HepG2 (cell line): ENCODE measurements at regions not wholly inside any gene's neighbourhood (a gene's known extent, or its start where the extent isn't known, plus 50 kb on each side); places are given as distances from the start of the nearest gene placed in this dataset.

Source experiments
- ATAC-seq: fragments of 200-7000 bp; cut with Tn5 transposase; 3 replicates; pipeline ENCODE4 v1.9.1; 2020; ENCODE audit warnings: mild to moderate bottlenecking, moderate library complexity
- BruUV-seq: library from RNA; stranded (reverse); fragments of 400-500 nt; replicated peaks from 2 replicates; lab custom pipeline; 2021; lab: Mats Ljungman, UMichigan
- CTCF ChIA-PET: fragments of 300-600 bp; formaldehyde crosslinking; extraction: SDS; loops from one replicate; lab custom pipeline; 2021; ENCODE audit warnings: low total read pairs, inconsistent platforms, low intra/inter-chr PET ratio; lab: Yijun Ruan, JAX
- POLR2A ChIA-PET: fragments of 350-600 bp; sonication (Branson Sonifier 250); formaldehyde crosslinking; loops from one replicate; lab custom pipeline; 2020; ENCODE audit warnings: antibody characterized with exemption, inconsistent platforms; lab: Yijun Ruan, JAX
- DNase-seq: peaks from one replicate; pipeline ENCODE4 v3.0.0-alpha.2; 2015; ENCODE audit warnings: low spot score
- FAIRE-seq: peaks from 3 replicates; lab custom pipeline; 2011; peaks lifted over from hg19 to GRCh38; lab: Jason Lieb, UNC
- H2AFZ ChIP-seq: one replicate; pipeline ENCODE4 v1.6.1; 2011; ENCODE audit warnings: low read length, inconsistent platforms
- H3K27ac ChIP-seq: fragments of 300-600 bp; 3 replicates; pipeline ENCODE4 v1.8.0; 2011; ENCODE audit warnings: mixed run types, mild to moderate bottlenecking, mixed read lengths, low read length, inconsistent platforms; ENCODE audit not compliant: insufficient read depth; ENCODE audit errors: extremely low read length
- H3K27me3 ChIP-seq, 2 experiments: fragments of 200-600 bp in 1 of 2; 2 replicates in 1 of 2; 3 replicates in 1 of 2; pipeline versions ENCODE4 v1.6.0 to v1.8.0; 2011; ENCODE audit warnings: low read length in 2 of 2, mild to moderate bottlenecking in 2 of 2, moderate library complexity in 2 of 2, inconsistent platforms in 1 of 2; ENCODE audit not compliant: insufficient read depth in 2 of 2, control insufficient read depth in 1 of 2
- H3K36me3 ChIP-seq, 2 experiments: fragments of 200-600 bp in 1 of 2; replicated peaks in 1 of 2; 2 replicates in 1 of 2; 3 replicates in 1 of 2; pipeline versions ENCODE4 v1.5.1 to v1.8.0; 2011; ENCODE audit warnings: low read length in 2 of 2, inconsistent platforms in 1 of 2; ENCODE audit not compliant: insufficient read depth in 2 of 2, control insufficient read depth in 1 of 2
- H3K4me1 ChIP-seq: 2 replicates; pipeline ENCODE4 v1.5.1; 2012; ENCODE audit warnings: low read length, inconsistent platforms; ENCODE audit not compliant: insufficient read depth
- H3K4me2 ChIP-seq: 2 replicates; pipeline ENCODE4 v1.6.0; 2011; ENCODE audit warnings: low read depth, low read length, inconsistent platforms
- H3K4me3 ChIP-seq, 3 experiments: fragments of 200-600 bp in 1 of 3; sonication (generic), shearing (Covaris generic) in 1 of 3; replicated peaks in 1 of 3; 2 replicates each; pipeline ENCODE4 v1.5.1; 2011 to 2016; ENCODE audit warnings: low read length in 3 of 3, inconsistent platforms in 2 of 3, low read depth in 2 of 3, mild to moderate bottlenecking in 2 of 3, control low read depth in 1 of 3, mixed read lengths in 1 of 3; ENCODE audit not compliant: insufficient read depth in 1 of 3
- H3K79me2 ChIP-seq: one replicate; pipeline ENCODE4 v1.6.1; 2011; ENCODE audit warnings: low read length, inconsistent platforms; ENCODE audit not compliant: insufficient read depth
- H3K9ac ChIP-seq: 2 replicates; pipeline ENCODE4 v1.6.0; 2011; ENCODE audit warnings: mild to moderate bottlenecking, low read depth, low read length, inconsistent platforms; ENCODE audit not compliant: insufficient read depth
- H3K9me3 ChIP-seq: 2 replicates; pipeline ENCODE4 v1.5.1; 2012; ENCODE audit warnings: mild to moderate bottlenecking, low read length
- H4K20me1 ChIP-seq: 2 replicates; pipeline ENCODE4 v1.6.0; 2011; ENCODE audit warnings: inconsistent platforms, mild to moderate bottlenecking, low read length, moderate library complexity; ENCODE audit not compliant: insufficient read depth
- BRF2 ChIP-seq: sonication (generic); formaldehyde crosslinking; IDR thresholded peaks from 2 replicates; pipeline ENCODE4 v1.8.1; 2022; ENCODE audit warnings: mild to moderate bottlenecking, missing genetic modification reagents
- FLYWCH1 ChIP-seq: sonication (generic); formaldehyde crosslinking; IDR thresholded peaks from 2 replicates; pipeline ENCODE4 v1.8.1; 2023; ENCODE audit warnings: mild to moderate bottlenecking, missing genetic modification reagents
- FOSL2 ChIP-seq: sonication (generic); formaldehyde crosslinking; IDR thresholded peaks from 2 replicates; pipeline ENCODE4 v1.4.0; 2020; ENCODE audit warnings: missing genetic modification reagents
- NAIF1 ChIP-seq: sonication (generic); formaldehyde crosslinking; IDR thresholded peaks from 2 replicates; pipeline ENCODE4 v1.5.0; 2020; ENCODE audit warnings: mild to moderate bottlenecking, missing genetic modification reagents, borderline replicate concordance
- POGK ChIP-seq: sonication (generic); formaldehyde crosslinking; conservative IDR thresholded peaks from 2 replicates; pipeline ENCODE4 v1.8.0; 2022; ENCODE audit warnings: mild to moderate bottlenecking, moderate library complexity, missing genetic modification reagents
- REXO4 ChIP-seq: sonication (generic); formaldehyde crosslinking; IDR thresholded peaks from 2 replicates; pipeline ENCODE4 v1.8.0; 2022; ENCODE audit warnings: missing genetic modification reagents, mild to moderate bottlenecking, borderline replicate concordance
- STAG1 ChIP-seq: sonication (generic); formaldehyde crosslinking; IDR thresholded peaks from 2 replicates; pipeline ENCODE4 v1.4.0; 2020; ENCODE audit warnings: missing genetic modification reagents
- THAP7 ChIP-seq: sonication (generic); formaldehyde crosslinking; IDR thresholded peaks from 2 replicates; pipeline ENCODE4 v1.8.1; 2023; ENCODE audit warnings: mild to moderate bottlenecking, missing genetic modification reagents
- WGBS: methylation state at CpG from one replicate; pipeline ENCODE4 v1.1.6; 2017; ENCODE audit warnings: low lambda C conversion rate; 5-methylcytosine and 5-hydroxymethylcytosine counted together
- in situ Hi-C: cut with HindIII; loops from 2 replicates; pipeline ENCODE4 v1.10.0; 2017; ENCODE audit warnings: low pct_unique_long_range_greater_than_20kb; ENCODE audit not compliant: extremely low pct_ligation_motif_present
- intact Hi-C: fragments of 100-400 bp; cut with micrococcal nuclease; formaldehyde crosslinking; loops from one replicate; pipeline ENCODE4 v1.10.0; 2022; ENCODE audit not compliant: unreplicated experiment
- TF ChIP-seq, protein P1 (sequence below), 2 experiments: fragments of 450-650 bp in 1 of 2; sonication (generic) in 1 of 2; formaldehyde crosslinking; IDR thresholded peaks; 2 replicates each; pipeline versions ENCODE4 v1.5.0 to v1.8.0; 2020 to 2022; ENCODE audit warnings: mild to moderate bottlenecking in 1 of 2, missing genetic modification reagents in 1 of 2

- TF ChIP-seq, protein P1, sequence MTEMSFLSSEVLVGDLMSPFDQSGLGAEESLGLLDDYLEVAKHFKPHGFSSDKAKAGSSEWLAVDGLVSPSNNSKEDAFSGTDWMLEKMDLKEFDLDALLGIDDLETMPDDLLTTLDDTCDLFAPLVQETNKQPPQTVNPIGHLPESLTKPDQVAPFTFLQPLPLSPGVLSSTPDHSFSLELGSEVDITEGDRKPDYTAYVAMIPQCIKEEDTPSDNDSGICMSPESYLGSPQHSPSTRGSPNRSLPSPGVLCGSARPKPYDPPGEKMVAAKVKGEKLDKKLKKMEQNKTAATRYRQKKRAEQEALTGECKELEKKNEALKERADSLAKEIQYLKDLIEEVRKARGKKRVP (CRISPR knock-in tag; IDR thresholded peaks at IDR 0.05), result 0 out of 4 replicates have a peak, but pooled peaks of 1 of the 2 experiments have one; percentile 38
- no peak for TF ChIP-seq REXO4 (CRISPR knock-in tag)
- peak; percentile 85 for TF ChIP-seq FOSL2 (CRISPR knock-in tag)
- TF ChIP-seq BRF2 (CRISPR knock-in tag), result no peak
Measured at GRCh38 chr12:97941686-97942354, 479.2 kb downstream of the RMST start (continued).

GRCh38 chr12:97943359-97943758 lies 480.8 kb downstream of the RMST start:
- 0% methylated on average over 1 of the region's 1 CpG for whole genome bisulfite sequencing
- Histone ChIP-seq H3K27ac (no peak overlapping the region), H3K9ac (no peak overlapping the region), H3K36me3 (no peaks in the 10 kb centered on the region), H2AFZ (no peak overlapping the region), H3K79me2 (no peaks in the 10 kb centered on the region), H4K20me1 (no peaks in the 10 kb centered on the region), H3K9me3 (peaks cover 25% of the 10 kb centered on the region), H3K27me3 (no peaks in the 10 kb centered on the region), H3K4me1 (0 out of 2 replicates have a peak, but pooled peaks cover 8% of the 10 kb centered on the region), H3K4me3 (no peak overlapping the region), H3K4me2 (no peak overlapping the region)
- intact Hi-C loops (no loop called here), in situ Hi-C loops (no loop called here)
- BruUV-seq, result no TSS peak
- no peak for ATAC-seq
- DNase-seq, result no peak
- TF ChIP-seq NAIF1 (no peak), FLYWCH1 (CRISPR knock-in tag) (no peak), POGK (CRISPR knock-in tag) (no peak), STAG1 (CRISPR knock-in tag) (peak; percentile 44; the same call in 1 of the 2 replicates), THAP7 (CRISPR knock-in tag) (no peak)
- FAIRE-seq, result no peak
- ChIA-PET POLR2A (no interaction called here), CTCF (no interaction called here)
